BE2C (cell line): ENCODE measurements at regions not wholly inside any gene's neighbourhood (a gene's known extent, or its start where the extent isn't known, plus 50 kb on each side); places are given as distances from the start of the nearest gene placed in this dataset.
"Not testable (repeated sequence)": the region's sequence is repeated elsewhere in the genome, so short reads cannot be mapped to it uniquely, and the experiment has no call there.

Experiments
- DNase-seq: peaks from one replicate; pipeline ENCODE4 v3.0.0-alpha.2; 2020
- H3K27me3 ChIP-seq: fragments of 250-450 bp; sonication (Bioruptor Pico); 2 replicates; pipeline ENCODE4 v1.5.1; 2020; ENCODE audit warnings: mild to moderate bottlenecking
- H3K36me3 ChIP-seq: fragments of 250-450 bp; sonication (Bioruptor Pico); 2 replicates; pipeline ENCODE4 v1.5.1; 2020; ENCODE audit warnings: mild to moderate bottlenecking
- H3K4me1 ChIP-seq: fragments of 250-450 bp; sonication (Bioruptor Pico); 2 replicates; pipeline ENCODE4 v1.5.1; 2020
- H3K4me3 ChIP-seq: 2 replicates; pipeline ENCODE4 v1.5.1; 2011; ENCODE audit warnings: low read depth, low read length
- H3K9me3 ChIP-seq: fragments of 250-450 bp; sonication (Bioruptor Pico); 2 replicates; pipeline ENCODE4 v1.5.1; 2020
- CTCF ChIP-seq: IDR thresholded peaks from 2 replicates; pipeline ENCODE4 v1.5.1; 2012; ENCODE audit warnings: mild to moderate bottlenecking, low read depth, low read length

- no peak for DNase-seq
- Histone ChIP-seq H3K4me3 (no peak overlapping the region), H3K27me3 (no peaks in the 10 kb centered on the region), H3K36me3 (no peaks in the 10 kb centered on the region), H3K9me3 (no peaks in the 10 kb centered on the region), H3K4me1 (peaks cover 4% of the 10 kb centered on the region)
- TF ChIP-seq CTCF = no peak
These were observed 879.9 kb downstream of the AMY1C start for GRCh38 chr1:104629589-104629988.

- Histone ChIP-seq H3K4me3 (no peak overlapping the region), H3K4me1 (peaks cover 4% of the 10 kb centered on the region), H3K27me3 (no peaks in the 10 kb centered on the region), H3K36me3 (no peaks in the 10 kb centered on the region), H3K9me3 (no peaks in the 10 kb centered on the region)
- TF ChIP-seq CTCF = no peak
- DNase-seq = no peak
These were observed 881.0 kb downstream of the AMY1C start for GRCh38 chr1:104630567-104631149.

- Histone ChIP-seq H3K9me3 (no peaks in the 10 kb centered on the region), H3K36me3 (no peaks in the 10 kb centered on the region), H3K27me3 (no peaks in the 10 kb centered on the region), H3K4me3 (no peak overlapping the region), H3K4me1 (no peaks in the 10 kb centered on the region)
- DNase-seq = no peak
- TF ChIP-seq CTCF = peak; percentile 35
These were observed 886.9 kb downstream of the AMY1C start for GRCh38 chr1:104636581-104636980.

- DNase-seq = no peak
- no peak for TF ChIP-seq CTCF
- H3K9me3 ChIP-seq = no peaks in the 10 kb centered on the region
- H3K4me3 ChIP-seq = no peak overlapping the region
- no peaks in the 10 kb centered on the region for H3K36me3 ChIP-seq
- no peaks in the 10 kb centered on the region for H3K4me1 ChIP-seq
- no peaks in the 10 kb centered on the region for H3K27me3 ChIP-seq
These were observed 896.5 kb downstream of the AMY1C start for GRCh38 chr1:104646233-104646632.

GRCh38 chr1:104648269-104648691 lies 898.6 kb downstream of the AMY1C start:
- peak; percentile 76 for TF ChIP-seq CTCF
- no peak overlapping the region for H3K4me3 ChIP-seq

GRCh38 chr1:104664374-104664773 lies 914.7 kb downstream of the AMY1C start:
- DNase-seq, H3K36me3 ChIP-seq, H3K4me3 ChIP-seq, H3K27me3 ChIP-seq, H3K4me1 ChIP-seq, H3K9me3 ChIP-seq: not testable (repeated sequence)

More at GRCh38 chr1:104648269-104648691, 898.6 kb downstream of the AMY1C start:
- H3K4me1 ChIP-seq = no peaks in the 10 kb centered on the region
- H3K9me3 ChIP-seq = no peaks in the 10 kb centered on the region
- peak; percentile 37 for DNase-seq
- no peaks in the 10 kb centered on the region for H3K36me3 ChIP-seq
- H3K27me3 ChIP-seq = no peaks in the 10 kb centered on the region

GRCh38 chr1:104665300-104665699 lies 915.6 kb downstream of the AMY1C start:
- H3K36me3 ChIP-seq = no peaks in the 10 kb centered on the region
- no peaks in the 10 kb centered on the region for H3K27me3 ChIP-seq
- no peak overlapping the region for H3K4me3 ChIP-seq
- DNase-seq = no peak
- no peaks in the 10 kb centered on the region for H3K4me1 ChIP-seq
- H3K9me3 ChIP-seq = no peaks in the 10 kb centered on the region
- no peak for TF ChIP-seq CTCF
